ENCODE measurements at regions not wholly inside any gene's neighbourhood (a gene's known extent, or its start where the extent isn't known, plus 50 kb on each side); places are given as distances from the start of the nearest gene placed in this dataset.

- DNase-seq (ENCODE audit: low spot score): peak; percentile 5
These were observed 379.1 kb downstream of the DMRT2 start for GRCh38 chr9:1429297-1429696.

- DNase-seq (ENCODE audit: low spot score): no peak
These were observed 381.3 kb downstream of the DMRT2 start for GRCh38 chr9:1431461-1431860.

GRCh38 chr9:1434052-1434767, 384.1 kb downstream of the DMRT2 start:
- no peak for DNase-seq (ENCODE audit: low spot score)

- no peak for DNase-seq (ENCODE audit: low spot score)
These were observed 384.7 kb downstream of the DMRT2 start for GRCh38 chr9:1434811-1435210.

GRCh38 chr9:1440256-1440655, 390.1 kb downstream of the DMRT2 start:
- DNase-seq (ENCODE audit: low spot score): no peak

- no peak for DNase-seq (ENCODE audit: low spot score)
These were observed 391.9 kb downstream of the DMRT2 start for GRCh38 chr9:1442105-1442504.

GRCh38 chr9:1443450-1443849, 393.3 kb downstream of the DMRT2 start:
- no peak for DNase-seq (ENCODE audit: low spot score)

- DNase-seq (ENCODE audit: low spot score): no peak
These were observed 396.5 kb downstream of the DMRT2 start for GRCh38 chr9:1446671-1447070.

GRCh38 chr9:1453636-1454035, 403.5 kb downstream of the DMRT2 start:
- no peak for DNase-seq (ENCODE audit: low spot score)

GRCh38 chr9:1454211-1454610, 404.1 kb downstream of the DMRT2 start:
- no peak for DNase-seq (ENCODE audit: low spot score)

- DNase-seq (ENCODE audit: low spot score): no peak
These were observed 404.6 kb downstream of the DMRT2 start for GRCh38 chr9:1454616-1455347.

- no peak for DNase-seq (ENCODE audit: low spot score)
These were observed 405.6 kb downstream of the DMRT2 start for GRCh38 chr9:1455766-1456165.

GRCh38 chr9:1456301-1457024, 406.3 kb downstream of the DMRT2 start:
- no peak for DNase-seq (ENCODE audit: low spot score)

GRCh38 chr9:1457460-1457859, 407.3 kb downstream of the DMRT2 start:
- DNase-seq (ENCODE audit: low spot score): no peak

GRCh38 chr9:1458503-1458902, 408.3 kb downstream of the DMRT2 start:
- DNase-seq (ENCODE audit: low spot score): no peak

- DNase-seq (ENCODE audit: low spot score): peak; percentile 15
These were observed 410.1 kb downstream of the DMRT2 start for GRCh38 chr9:1460143-1460769.

GRCh38 chr9:1461812-1462211, 411.7 kb downstream of the DMRT2 start:
- DNase-seq (ENCODE audit: low spot score): no peak

GRCh38 chr9:1462626-1463308, 412.6 kb downstream of the DMRT2 start:
- no peak for DNase-seq (ENCODE audit: low spot score)

- DNase-seq (ENCODE audit: low spot score): no peak
These were observed 419.8 kb downstream of the DMRT2 start for GRCh38 chr9:1469996-1470395.

- no peak for DNase-seq (ENCODE audit: low spot score)
These were observed 423.9 kb downstream of the DMRT2 start for GRCh38 chr9:1473956-1474634.

GRCh38 chr9:1474671-1475070, 424.5 kb downstream of the DMRT2 start:
- DNase-seq (ENCODE audit: low spot score): no peak
